ENCODE measurements at regions not wholly inside any gene's neighbourhood (a gene's known extent, or its start where the extent isn't known, plus 50 kb on each side); places are given as distances from the start of the nearest gene placed in this dataset.

GRCh38 chr10:91700273-91700672 is 67.4 kb upstream of the PPP1R3C start:
- no peak for DNase-seq (ENCODE audit: low read depth in 6 of 9, low spot score in 9 of 9)
- 88% methylated on average over 5 of the region's 5 CpGs for WGBS

GRCh38 chr10:91698258-91698657 is 65.4 kb upstream of the PPP1R3C start:
- H3K27ac ChIP-seq (ENCODE audit: low read depth in 1 of 2, low read length in 1 of 2) = no peak overlapping the region
- no peak overlapping the region for H3K4me3 ChIP-seq (ENCODE audit: low read length in 2 of 2)
- H3K4me1 ChIP-seq (ENCODE audit: control insufficient read depth in 2 of 2, insufficient read depth in 2 of 2, low read length in 2 of 2) = no peaks in the 10 kb centered on the region
- H3K36me3 ChIP-seq (ENCODE audit: control insufficient read depth in 2 of 2, insufficient read depth in 2 of 2, low read length in 1 of 2) = no peaks in the 10 kb centered on the region
- 98% methylated on average over 3 of the region's 3 CpGs for WGBS
- no peaks in the 10 kb centered on the region for H3K9me3 ChIP-seq (ENCODE audit: control insufficient read depth in 2 of 2, insufficient read depth in 1 of 2, low read length in 1 of 2)
- DNase-seq (ENCODE audit: low read depth in 6 of 9, low spot score in 9 of 9) = no peak
- no peaks in the 10 kb centered on the region for H3K27me3 ChIP-seq (ENCODE audit: control insufficient read depth in 2 of 2, insufficient read depth in 1 of 2, low read length in 1 of 2)

More at GRCh38 chr10:91700273-91700672, 67.4 kb upstream of the PPP1R3C start:
- H3K9me3 ChIP-seq (ENCODE audit: control insufficient read depth in 2 of 2, insufficient read depth in 1 of 2, low read length in 1 of 2) = no peaks in the 10 kb centered on the region
- H3K27ac ChIP-seq (ENCODE audit: low read depth in 1 of 2, low read length in 1 of 2) = no peak overlapping the region
- H3K4me3 ChIP-seq (ENCODE audit: low read length in 2 of 2) = no peak overlapping the region
- no peaks in the 10 kb centered on the region for H3K36me3 ChIP-seq (ENCODE audit: control insufficient read depth in 2 of 2, insufficient read depth in 2 of 2, low read length in 1 of 2)
- H3K27me3 ChIP-seq (ENCODE audit: control insufficient read depth in 2 of 2, insufficient read depth in 1 of 2, low read length in 1 of 2) = no peaks in the 10 kb centered on the region
- no peaks in the 10 kb centered on the region for H3K4me1 ChIP-seq (ENCODE audit: control insufficient read depth in 2 of 2, insufficient read depth in 2 of 2, low read length in 2 of 2)

GRCh38 chr10:91694170-91694794 is 61.4 kb upstream of the PPP1R3C start:
- peak in 4 of 9 donors; percentile 2 to 29 (median 20) for DNase-seq (ENCODE audit: low read depth in 6 of 9, low spot score in 9 of 9)
- H3K9me3 ChIP-seq (ENCODE audit: control insufficient read depth in 2 of 2, insufficient read depth in 1 of 2, low read length in 1 of 2) = no peaks in the 10 kb centered on the region
- H3K27me3 ChIP-seq (ENCODE audit: control insufficient read depth in 2 of 2, insufficient read depth in 1 of 2, low read length in 1 of 2) = no peaks in the 10 kb centered on the region
- no peak overlapping the region for H3K27ac ChIP-seq (ENCODE audit: low read depth in 1 of 2, low read length in 1 of 2)
- no peak overlapping the region for H3K4me3 ChIP-seq (ENCODE audit: low read length in 2 of 2)
- no peaks in the 10 kb centered on the region for H3K36me3 ChIP-seq (ENCODE audit: control insufficient read depth in 2 of 2, insufficient read depth in 2 of 2, low read length in 1 of 2)
- WGBS = 86% methylated on average over 3 of the region's 3 CpGs
- no peaks in the 10 kb centered on the region for H3K4me1 ChIP-seq (ENCODE audit: control insufficient read depth in 2 of 2, insufficient read depth in 2 of 2, low read length in 2 of 2)

GRCh38 chr10:91691981-91692380 is 59.1 kb upstream of the PPP1R3C start:
- H3K27me3 ChIP-seq (ENCODE audit: control insufficient read depth in 2 of 2, insufficient read depth in 1 of 2, low read length in 1 of 2) = no peaks in the 10 kb centered on the region
- 97% methylated on average over 6 of the region's 6 CpGs for WGBS
- DNase-seq (ENCODE audit: low read depth in 6 of 9, low spot score in 9 of 9) = no peak
- no peak overlapping the region for H3K4me3 ChIP-seq (ENCODE audit: low read length in 2 of 2)
- H3K36me3 ChIP-seq (ENCODE audit: control insufficient read depth in 2 of 2, insufficient read depth in 2 of 2, low read length in 1 of 2) = no peaks in the 10 kb centered on the region
- H3K27ac ChIP-seq (ENCODE audit: low read depth in 1 of 2, low read length in 1 of 2) = no peak overlapping the region
- no peaks in the 10 kb centered on the region for H3K4me1 ChIP-seq (ENCODE audit: control insufficient read depth in 2 of 2, insufficient read depth in 2 of 2, low read length in 2 of 2)
- H3K9me3 ChIP-seq (ENCODE audit: control insufficient read depth in 2 of 2, insufficient read depth in 1 of 2, low read length in 1 of 2) = no peaks in the 10 kb centered on the region

- Histone ChIP-seq H3K4me3 (ENCODE audit: low read length in 2 of 2) (no peak overlapping the region), H3K27me3 (ENCODE audit: control insufficient read depth in 2 of 2, insufficient read depth in 1 of 2, low read length in 1 of 2) (no peaks in the 10 kb centered on the region), H3K9me3 (ENCODE audit: control insufficient read depth in 2 of 2, insufficient read depth in 1 of 2, low read length in 1 of 2) (no peaks in the 10 kb centered on the region), H3K4me1 (ENCODE audit: control insufficient read depth in 2 of 2, insufficient read depth in 2 of 2, low read length in 2 of 2) (no peaks in the 10 kb centered on the region), H3K36me3 (ENCODE audit: control insufficient read depth in 2 of 2, insufficient read depth in 2 of 2, low read length in 1 of 2) (no peaks in the 10 kb centered on the region), H3K27ac (ENCODE audit: low read depth in 1 of 2, low read length in 1 of 2) (no peak overlapping the region)
- DNase-seq (ENCODE audit: low read depth in 6 of 9, low spot score in 9 of 9) = no peak
- 95% methylated on average over 3 of the region's 3 CpGs for WGBS
These were observed 58.3 kb upstream of the PPP1R3C start for GRCh38 chr10:91690996-91691676.

GRCh38 chr10:91690412-91690811 is 57.5 kb upstream of the PPP1R3C start:
- no peak overlapping the region for H3K4me3 ChIP-seq (ENCODE audit: low read length in 2 of 2)
- H3K36me3 ChIP-seq (ENCODE audit: control insufficient read depth in 2 of 2, insufficient read depth in 2 of 2, low read length in 1 of 2) = no peaks in the 10 kb centered on the region
- H3K27ac ChIP-seq (ENCODE audit: low read depth in 1 of 2, low read length in 1 of 2) = no peak overlapping the region
- H3K4me1 ChIP-seq (ENCODE audit: control insufficient read depth in 2 of 2, insufficient read depth in 2 of 2, low read length in 2 of 2) = no peaks in the 10 kb centered on the region
- H3K27me3 ChIP-seq (ENCODE audit: control insufficient read depth in 2 of 2, insufficient read depth in 1 of 2, low read length in 1 of 2) = no peaks in the 10 kb centered on the region
- DNase-seq (ENCODE audit: low read depth in 6 of 9, low spot score in 9 of 9) = no peak
- 97% methylated on average over 3 of the region's 3 CpGs for WGBS
- no peaks in the 10 kb centered on the region for H3K9me3 ChIP-seq (ENCODE audit: control insufficient read depth in 2 of 2, insufficient read depth in 1 of 2, low read length in 1 of 2)

DNA sequence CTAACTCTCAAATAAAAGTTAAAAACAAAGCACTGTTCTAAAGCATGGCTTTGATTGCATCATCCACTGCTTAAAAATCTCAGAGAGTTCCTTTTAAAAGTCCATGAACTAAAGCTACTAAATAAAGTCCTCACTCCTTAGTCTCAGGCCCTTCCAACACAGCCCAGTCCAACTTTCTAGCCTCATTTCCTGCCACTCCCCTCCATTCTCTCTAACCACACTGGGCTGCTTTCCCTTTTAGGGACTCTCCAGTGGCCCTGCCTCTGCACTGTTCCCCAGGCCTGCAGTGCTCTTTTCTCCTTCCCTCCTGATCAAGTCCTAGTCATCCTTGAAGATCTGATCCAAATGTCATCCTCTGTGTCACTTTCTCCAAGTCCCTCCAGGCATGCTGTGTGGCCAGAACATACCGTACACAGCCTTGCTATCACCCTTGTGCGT is 56.9 kb upstream of the PPP1R3C start:
- no peaks in the 10 kb centered on the region for H3K27me3 ChIP-seq (ENCODE audit: control insufficient read depth in 2 of 2, insufficient read depth in 1 of 2, low read length in 1 of 2)
- H3K9me3 ChIP-seq (ENCODE audit: control insufficient read depth in 2 of 2, insufficient read depth in 1 of 2, low read length in 1 of 2) = no peaks in the 10 kb centered on the region
- no peak overlapping the region for H3K4me3 ChIP-seq (ENCODE audit: low read length in 2 of 2)
- H3K4me1 ChIP-seq (ENCODE audit: control insufficient read depth in 2 of 2, insufficient read depth in 2 of 2, low read length in 2 of 2) = no peaks in the 10 kb centered on the region
- no peaks in the 10 kb centered on the region for H3K36me3 ChIP-seq (ENCODE audit: control insufficient read depth in 2 of 2, insufficient read depth in 2 of 2, low read length in 1 of 2)
- no peak for DNase-seq (ENCODE audit: low read depth in 6 of 9, low spot score in 9 of 9)
- H3K27ac ChIP-seq (ENCODE audit: low read depth in 1 of 2, low read length in 1 of 2) = no peak overlapping the region
- 95% methylated on average over 2 of the region's 2 CpGs for WGBS

- DNase-seq (ENCODE audit: low read depth in 6 of 9, low spot score in 9 of 9) = no peak
- no peaks in the 10 kb centered on the region for H3K27me3 ChIP-seq (ENCODE audit: control insufficient read depth in 2 of 2, insufficient read depth in 1 of 2, low read length in 1 of 2)
- no peaks in the 10 kb centered on the region for H3K9me3 ChIP-seq (ENCODE audit: control insufficient read depth in 2 of 2, insufficient read depth in 1 of 2, low read length in 1 of 2)
- WGBS = 43% methylated on average over 2 of the region's 2 CpGs
- H3K4me1 ChIP-seq (ENCODE audit: control insufficient read depth in 2 of 2, insufficient read depth in 2 of 2, low read length in 2 of 2) = no peaks in the 10 kb centered on the region
- H3K36me3 ChIP-seq (ENCODE audit: control insufficient read depth in 2 of 2, insufficient read depth in 2 of 2, low read length in 1 of 2) = no peaks in the 10 kb centered on the region
- no peak overlapping the region for H3K27ac ChIP-seq (ENCODE audit: low read depth in 1 of 2, low read length in 1 of 2)
- H3K4me3 ChIP-seq (ENCODE audit: low read length in 2 of 2) = no peak overlapping the region
These were observed 52.0 kb upstream of the PPP1R3C start for GRCh38 chr10:91684841-91685240.

GRCh38 chr10:91683975-91684374 is 51.1 kb upstream of the PPP1R3C start:
- no peaks in the 10 kb centered on the region for H3K4me1 ChIP-seq (ENCODE audit: control insufficient read depth in 2 of 2, insufficient read depth in 2 of 2, low read length in 2 of 2)
- no peak overlapping the region for H3K27ac ChIP-seq (ENCODE audit: low read depth in 1 of 2, low read length in 1 of 2)
- 61% methylated on average over 5 of the region's 5 CpGs for WGBS
- H3K4me3 ChIP-seq (ENCODE audit: low read length in 2 of 2) = no peak overlapping the region
- no peak for DNase-seq (ENCODE audit: low read depth in 6 of 9, low spot score in 9 of 9)
- H3K9me3 ChIP-seq (ENCODE audit: control insufficient read depth in 2 of 2, insufficient read depth in 1 of 2, low read length in 1 of 2) = no peaks in the 10 kb centered on the region
- H3K36me3 ChIP-seq (ENCODE audit: control insufficient read depth in 2 of 2, insufficient read depth in 2 of 2, low read length in 1 of 2) = no peaks in the 10 kb centered on the region
- H3K27me3 ChIP-seq (ENCODE audit: control insufficient read depth in 2 of 2, insufficient read depth in 1 of 2, low read length in 1 of 2) = no peaks in the 10 kb centered on the region

All from thymus (tissue), 11 donors.